ENCODE measurements at regions not wholly inside any gene's neighbourhood (a gene's known extent, or its start where the extent isn't known, plus 50 kb on each side); places are given as distances from the start of the nearest gene placed in this dataset.

- DNase-seq (ENCODE audit: low read depth) = no peak
Measured at GRCh38 chr17:77854759-77855745, 103.5 kb upstream of the TNRC6C start.

GRCh38 chr17:77856551-77857305, 101.8 kb upstream of the TNRC6C start:
- no peak for DNase-seq (ENCODE audit: low read depth)

GRCh38 chr17:77857306-77857555, 101.3 kb upstream of the TNRC6C start:
- DNase-seq (ENCODE audit: low read depth) = no peak

- DNase-seq (ENCODE audit: low read depth) = no peak
Measured at GRCh38 chr17:77857613-77858012, 100.9 kb upstream of the TNRC6C start.

- no peak for DNase-seq (ENCODE audit: low read depth)
Measured at GRCh38 chr17:77858291-77859034, 100.0 kb upstream of the TNRC6C start.

- DNase-seq (ENCODE audit: low read depth) = no peak
Measured at GRCh38 chr17:77859035-77859810, 99.3 kb upstream of the TNRC6C start.

GRCh38 chr17:77861133-77861695, 97.3 kb upstream of the TNRC6C start:
- no peak for DNase-seq (ENCODE audit: low read depth)

GRCh38 chr17:77861981-77862645, 96.4 kb upstream of the TNRC6C start:
- no peak for DNase-seq (ENCODE audit: low read depth)

GRCh38 chr17:77862890-77863813, 95.4 kb upstream of the TNRC6C start:
- no peak for DNase-seq (ENCODE audit: low read depth)

- DNase-seq (ENCODE audit: low read depth) = no peak
Measured at GRCh38 chr17:77863814-77864161, 94.7 kb upstream of the TNRC6C start.

GRCh38 chr17:77864234-77865111, 94.0 kb upstream of the TNRC6C start:
- no peak for DNase-seq (ENCODE audit: low read depth)

GRCh38 chr17:77865112-77865611, 93.3 kb upstream of the TNRC6C start:
- no peak for DNase-seq (ENCODE audit: low read depth)

GRCh38 chr17:77865716-77866115, 92.8 kb upstream of the TNRC6C start:
- no peak for DNase-seq (ENCODE audit: low read depth)

GRCh38 chr17:77867308-77867781, 91.2 kb upstream of the TNRC6C start:
- no peak for DNase-seq (ENCODE audit: low read depth)

- no peak for DNase-seq (ENCODE audit: low read depth)
Measured at GRCh38 chr17:77867976-77868713, 90.4 kb upstream of the TNRC6C start.

GRCh38 chr17:77869041-77869599, 89.4 kb upstream of the TNRC6C start:
- no peak for DNase-seq (ENCODE audit: low read depth)

GRCh38 chr17:77869665-77870132, 88.8 kb upstream of the TNRC6C start:
- no peak for DNase-seq (ENCODE audit: low read depth)

Data from fibroblast of gingiva (primary cell).